Peyer's patch (tissue), 4 donors: ENCODE measurements at regions not wholly inside any gene's neighbourhood (a gene's known extent, or its start where the extent isn't known, plus 50 kb on each side); places are given as distances from the start of the nearest gene placed in this dataset.

Experiments
- CTCF ChIP-seq, 6 experiments: fragments of 450-650 bp in 4 of 6; fragments of 200-600 bp in 2 of 6; sonication (generic) in 1 of 6; IDR thresholded peaks; one replicate each; pipeline ENCODE4 v1.5.1; 2017 to 2019; ENCODE audit warnings: antibody characterized with exemption in 6 of 6, mild to moderate bottlenecking in 3 of 6, moderate library complexity in 1 of 6
- POLR2A ChIP-seq, 2 donors: fragments of 450-650 bp; IDR thresholded peaks; one replicate each; pipeline ENCODE4 v1.5.1; 2017; ENCODE audit warnings: antibody characterized with exemption in 2 of 2, mild to moderate bottlenecking in 2 of 2, moderate library complexity in 2 of 2

DNA sequence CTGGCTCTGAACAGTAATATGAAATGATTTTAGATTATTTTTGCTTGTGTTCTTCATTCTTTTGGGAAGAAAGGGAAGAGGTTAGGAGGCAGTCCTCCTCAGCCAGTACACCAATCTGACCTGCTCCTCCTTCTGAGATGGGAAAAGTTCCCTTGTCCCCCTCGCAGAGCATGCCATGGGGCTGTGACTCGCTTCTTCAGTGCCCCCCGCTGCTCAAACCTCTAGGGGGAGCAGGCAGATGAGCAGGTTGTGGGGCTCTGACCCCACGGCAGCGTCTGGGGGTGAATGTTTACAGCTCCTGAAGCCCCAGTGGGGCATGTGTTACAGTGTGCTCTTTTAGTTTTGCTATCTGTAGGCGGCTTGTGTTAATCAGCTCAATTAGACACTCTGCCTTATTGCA, 50.9 kb upstream of the KLF9 start:
- TF ChIP-seq CTCF (IDR thresholded peaks at IDR 0.05) (no peak), POLR2A (IDR thresholded peaks at IDR 0.05) (no peak)
